DND-41 (cell line): ENCODE measurements at regions not wholly inside any gene's neighbourhood (a gene's known extent, or its start where the extent isn't known, plus 50 kb on each side); places are given as distances from the start of the nearest gene placed in this dataset.

Source experiments
- EZH2 ChIP-seq: IDR thresholded peaks from 3 replicates; pipeline ENCODE4 v1.6.1; 2012; ENCODE audit warnings: borderline replicate concordance, low read depth, mild to moderate bottlenecking, moderate library complexity, low read length, inconsistent platforms; ENCODE audit not compliant: severe bottlenecking
- TF ChIP-seq, protein P1 (sequence below): IDR thresholded peaks from 2 replicates; pipeline ENCODE4 v1.5.1; 2012; ENCODE audit warnings: borderline replicate concordance, low read length, moderate library complexity, mild to moderate bottlenecking; ENCODE audit not compliant: poor library complexity, severe bottlenecking; ENCODE audit errors: extremely low read depth

GRCh38 chr3:174667386-174667785 lies 191.7 kb upstream of the NAALADL2 start:
- TF ChIP-seq, protein P1, sequence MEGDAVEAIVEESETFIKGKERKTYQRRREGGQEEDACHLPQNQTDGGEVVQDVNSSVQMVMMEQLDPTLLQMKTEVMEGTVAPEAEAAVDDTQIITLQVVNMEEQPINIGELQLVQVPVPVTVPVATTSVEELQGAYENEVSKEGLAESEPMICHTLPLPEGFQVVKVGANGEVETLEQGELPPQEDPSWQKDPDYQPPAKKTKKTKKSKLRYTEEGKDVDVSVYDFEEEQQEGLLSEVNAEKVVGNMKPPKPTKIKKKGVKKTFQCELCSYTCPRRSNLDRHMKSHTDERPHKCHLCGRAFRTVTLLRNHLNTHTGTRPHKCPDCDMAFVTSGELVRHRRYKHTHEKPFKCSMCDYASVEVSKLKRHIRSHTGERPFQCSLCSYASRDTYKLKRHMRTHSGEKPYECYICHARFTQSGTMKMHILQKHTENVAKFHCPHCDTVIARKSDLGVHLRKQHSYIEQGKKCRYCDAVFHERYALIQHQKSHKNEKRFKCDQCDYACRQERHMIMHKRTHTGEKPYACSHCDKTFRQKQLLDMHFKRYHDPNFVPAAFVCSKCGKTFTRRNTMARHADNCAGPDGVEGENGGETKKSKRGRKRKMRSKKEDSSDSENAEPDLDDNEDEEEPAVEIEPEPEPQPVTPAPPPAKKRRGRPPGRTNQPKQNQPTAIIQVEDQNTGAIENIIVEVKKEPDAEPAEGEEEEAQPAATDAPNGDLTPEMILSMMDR, result no peak
- TF ChIP-seq EZH2, result no peak
